Neuronal stem cell (in vitro differentiated cells): ENCODE measurements at regions not wholly inside any gene's neighbourhood (a gene's known extent, or its start where the extent isn't known, plus 50 kb on each side); places are given as distances from the start of the nearest gene placed in this dataset.

Experiments
- DNase-seq: peaks from one replicate; pipeline ENCODE4 v3.0.0-alpha.2; 2013; ENCODE audit warnings: low spot score
- H2AFZ ChIP-seq: one replicate; pipeline ENCODE4 v1.6.1; 2013; ENCODE audit warnings: mild to moderate bottlenecking, low read length, inconsistent platforms
- H2AK5ac ChIP-seq: 2 replicates; pipeline ENCODE4 v1.6.1; 2013; ENCODE audit warnings: low read depth, mild to moderate bottlenecking, inconsistent platforms, low read length, moderate library complexity, mixed read lengths
- H2BK120ac ChIP-seq: 2 replicates; pipeline ENCODE4 v1.6.1; 2013; ENCODE audit warnings: low read depth, mild to moderate bottlenecking, inconsistent platforms, low read length, moderate library complexity, mixed read lengths
- H2BK12ac ChIP-seq: one replicate; pipeline ENCODE4 v1.6.1; 2013; ENCODE audit warnings: low read length, inconsistent platforms
- H2BK15ac ChIP-seq: 2 replicates; pipeline ENCODE4 v1.6.1; 2013; ENCODE audit warnings: mild to moderate bottlenecking, low read length, inconsistent platforms, mixed read lengths
- H2BK5ac ChIP-seq: one replicate; pipeline ENCODE4 v1.6.1; 2013; ENCODE audit warnings: inconsistent platforms, mild to moderate bottlenecking, low read length, moderate library complexity
- H3K14ac ChIP-seq: one replicate; pipeline ENCODE4 v1.6.1; 2013; ENCODE audit warnings: low read length, inconsistent platforms
- H3K18ac ChIP-seq: 2 replicates; pipeline ENCODE4 v1.6.1; 2013; ENCODE audit warnings: low read length, inconsistent platforms
- H3K23ac ChIP-seq: 2 replicates; pipeline ENCODE4 v1.6.1; 2013; ENCODE audit warnings: low read depth, mild to moderate bottlenecking, mixed read lengths, low read length, inconsistent platforms; ENCODE audit not compliant: poor library complexity
- H3K27ac ChIP-seq: replicated peaks from 3 replicates; pipeline ENCODE4 v1.5.1; 2013; ENCODE audit warnings: low read length, inconsistent platforms
- H3K27me3 ChIP-seq, 3 experiments: 2 replicates each; pipeline ENCODE4 v1.6.1; 2013; ENCODE audit warnings: low read length in 3 of 3, mild to moderate bottlenecking in 2 of 3, inconsistent platforms in 1 of 3, low read depth in 1 of 3, mixed read lengths in 1 of 3, moderate library complexity in 1 of 3; ENCODE audit not compliant: control insufficient read depth in 3 of 3, insufficient read depth in 3 of 3
- H3K36me3 ChIP-seq, 2 donors: replicated peaks in 1 of 2; 2 replicates each; pipeline ENCODE4 v1.6.1; 2013; ENCODE audit warnings: low read length in 2 of 2; ENCODE audit not compliant: control insufficient read depth in 2 of 2, insufficient read depth in 2 of 2
- H3K4ac ChIP-seq: 2 replicates; pipeline ENCODE4 v1.6.1; 2013; ENCODE audit warnings: inconsistent platforms, mild to moderate bottlenecking, low read length, moderate library complexity
- H3K4me1 ChIP-seq, 2 donors: 1 replicate in 1 of 2; 2 replicates in 1 of 2; pipeline ENCODE4 v1.6.1; 2013; ENCODE audit warnings: low read length in 2 of 2, low read depth in 1 of 2; ENCODE audit not compliant: control insufficient read depth in 2 of 2, insufficient read depth in 1 of 2
- H3K4me2 ChIP-seq: one replicate; pipeline ENCODE4 v1.6.1; 2013; ENCODE audit warnings: mild to moderate bottlenecking, low read length, inconsistent platforms; ENCODE audit not compliant: insufficient read depth, poor library complexity, severe bottlenecking
- H3K4me3 ChIP-seq, 2 donors: 2 replicates each; pipeline ENCODE4 v1.5.1; 2013; ENCODE audit warnings: low read length in 2 of 2, mild to moderate bottlenecking in 2 of 2, inconsistent platforms in 1 of 2, moderate library complexity in 1 of 2
- H3K79me1 ChIP-seq: one replicate; pipeline ENCODE4 v1.6.1; 2013; ENCODE audit warnings: low read depth, mild to moderate bottlenecking, inconsistent platforms, low read length, moderate library complexity
- H3K9ac ChIP-seq: one replicate; pipeline ENCODE4 v1.6.1; 2013; ENCODE audit warnings: mild to moderate bottlenecking, low read depth, low read length, inconsistent platforms; ENCODE audit not compliant: poor library complexity
- H3K9me3 ChIP-seq, 2 donors: replicated peaks in 1 of 2; 2 replicates each; pipeline versions ENCODE3 to v1.6.1; 2013; ENCODE audit warnings: low read length in 2 of 2, mild to moderate bottlenecking in 2 of 2, inconsistent platforms in 1 of 2, low read depth in 1 of 2, mixed read lengths in 1 of 2, moderate library complexity in 1 of 2; ENCODE audit not compliant: control insufficient read depth in 2 of 2, insufficient read depth in 1 of 2
- H4K8ac ChIP-seq: one replicate; pipeline ENCODE4 v1.6.1; 2013; ENCODE audit warnings: low read depth, mild to moderate bottlenecking, inconsistent platforms, low read length, moderate library complexity
- H4K91ac ChIP-seq: one replicate; pipeline ENCODE4 v1.6.1; 2013; ENCODE audit warnings: low read length, low read depth, mild to moderate bottlenecking, inconsistent platforms; ENCODE audit not compliant: poor library complexity
- WGBS, 2 donors: extraction: QIAGEN DNeasy Blood & Tissue Kit; methylation state at CpG; one replicate each; pipeline ENCODE4 v1.1.7; 2013; ENCODE audit warnings: missing lambda C conversion rate in 2 of 2, mixed read lengths in 1 of 2; ENCODE audit not compliant: insufficient read length in 2 of 2, insufficient replicate concordance in 1 of 2; ENCODE audit errors: extremely low coverage in 2 of 2; 5-methylcytosine and 5-hydroxymethylcytosine counted together

DNA sequence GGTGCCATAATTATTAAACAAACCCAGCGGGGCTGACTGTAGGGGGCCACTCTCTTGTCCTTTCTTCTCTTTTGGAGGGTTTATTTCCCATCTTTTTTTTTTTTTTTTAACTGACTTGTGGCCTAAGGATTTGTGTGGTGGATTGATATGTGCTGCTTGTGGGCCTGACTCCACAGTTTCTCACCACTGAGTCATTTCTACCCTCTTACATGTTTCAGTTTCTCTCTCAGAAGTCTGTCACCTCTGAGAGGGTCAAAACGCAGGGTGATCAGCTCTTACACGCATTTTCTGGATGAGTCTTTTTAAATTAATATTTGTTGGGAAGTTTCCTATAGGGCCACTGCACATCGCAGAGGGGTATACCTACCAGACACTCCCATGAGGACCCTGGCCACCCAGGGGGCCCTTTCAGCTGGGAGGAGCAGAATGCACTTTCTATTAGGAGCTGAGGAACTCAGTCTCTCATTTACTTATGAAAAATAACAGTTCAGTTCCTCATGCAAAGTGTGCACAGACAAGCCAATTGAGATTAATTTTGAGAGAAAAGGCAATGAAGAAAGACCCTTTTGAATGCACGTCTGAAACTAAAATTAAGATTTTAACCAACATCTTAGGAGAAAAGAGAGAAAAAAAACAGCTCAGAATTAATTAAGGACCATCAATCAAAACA is 407.9 kb downstream of the TECRL start:
- Histone ChIP-seq H3K14ac (no peak overlapping the region), H3K27ac (no peak overlapping the region), H3K36me3 (no peaks in the 10 kb centered on the region), H4K91ac (no peak overlapping the region), H2BK15ac (no peak overlapping the region), H2AK5ac (no peak overlapping the region), H3K18ac (no peak overlapping the region), H3K9ac (no peak overlapping the region), H3K9me3 (no peaks in the 10 kb centered on the region), H3K23ac (no peak overlapping the region), H2BK12ac (no peak overlapping the region), H3K27me3 (no peaks in the 10 kb centered on the region), H3K4me2 (no peak overlapping the region), H2BK5ac (no peak overlapping the region), H4K8ac (no peak overlapping the region), H3K4me1 (no peaks in the 10 kb centered on the region), H3K4ac (no peak overlapping the region), H3K4me3 (no peak overlapping the region), H2AFZ (no peak overlapping the region), H3K79me1 (no peaks in the 10 kb centered on the region), H2BK120ac (no peak overlapping the region)
- DNase-seq: no peak
- WGBS, 2 donors: no CpG with 5 or more reads among the region's 5 CpGs

- Histone ChIP-seq H3K27me3 (no peaks in the 10 kb centered on the region), H4K8ac (no peak overlapping the region), H3K18ac (no peak overlapping the region), H2BK12ac (no peak overlapping the region), H3K23ac (no peak overlapping the region), H2BK120ac (no peak overlapping the region), H3K9ac (no peak overlapping the region), H2AFZ (no peak overlapping the region), H3K14ac (no peak overlapping the region), H3K27ac (no peak overlapping the region), H2AK5ac (no peak overlapping the region), H3K4me2 (no peak overlapping the region), H3K79me1 (no peaks in the 10 kb centered on the region), H2BK5ac (no peak overlapping the region), H3K9me3 (no peaks in the 10 kb centered on the region), H3K4ac (no peak overlapping the region), H3K36me3 (no peaks in the 10 kb centered on the region), H3K4me1 (no peaks in the 10 kb centered on the region), H4K91ac (no peak overlapping the region), H2BK15ac (no peak overlapping the region), H3K4me3 (no peak overlapping the region)
- DNase-seq: no peak
Measured at GRCh38 chr4:64000241-64000640, 409.0 kb downstream of the TECRL start.

GRCh38 chr4:63986253-63986652 is 423.0 kb downstream of the TECRL start:
- Histone ChIP-seq H3K14ac (no peak overlapping the region), H2BK120ac (no peak overlapping the region), H3K36me3 (no peaks in the 10 kb centered on the region), H4K91ac (no peak overlapping the region), H3K9ac (no peak overlapping the region), H2BK5ac (no peak overlapping the region), H3K27me3 (no peaks in the 10 kb centered on the region), H4K8ac (no peak overlapping the region), H3K79me1 (no peaks in the 10 kb centered on the region), H3K23ac (no peak overlapping the region), H3K4me2 (no peak overlapping the region), H3K18ac (no peak overlapping the region), H3K4me1 (no peaks in the 10 kb centered on the region), H2BK15ac (no peak overlapping the region), H3K4me3 (no peak overlapping the region), H3K4ac (no peak overlapping the region), H2BK12ac (no peak overlapping the region), H3K9me3 (peaks cover 0 to 3% of the 10 kb centered on the region in 2 donors), H3K27ac (no peak overlapping the region), H2AFZ (no peak overlapping the region), H2AK5ac (no peak overlapping the region)
- no CpG with 5 or more reads among the region's 1 CpG for WGBS, 2 donors
- DNase-seq: no peak

GRCh38 chr4:63983224-63983623 is 426.0 kb downstream of the TECRL start:
- Histone ChIP-seq H3K4me3 (no peak overlapping the region), H3K9ac (no peak overlapping the region), H3K23ac (no peak overlapping the region), H2AK5ac (no peak overlapping the region), H3K4ac (no peak overlapping the region), H3K14ac (no peak overlapping the region), H2AFZ (no peak overlapping the region), H3K9me3 (peaks cover 0 to 3% of the 10 kb centered on the region in 2 donors), H4K8ac (no peak overlapping the region), H3K27ac (no peak overlapping the region), H3K79me1 (no peaks in the 10 kb centered on the region), H4K91ac (no peak overlapping the region), H3K18ac (no peak overlapping the region), H3K36me3 (no peaks in the 10 kb centered on the region), H3K27me3 (no peaks in the 10 kb centered on the region), H2BK12ac (no peak overlapping the region), H3K4me2 (no peak overlapping the region), H2BK5ac (no peak overlapping the region), H2BK120ac (no peak overlapping the region), H2BK15ac (no peak overlapping the region), H3K4me1 (no peaks in the 10 kb centered on the region)
- no peak for DNase-seq
